Gastrocnemius medialis (tissue), 4 donors: ENCODE measurements at regions not wholly inside any gene's neighbourhood (a gene's known extent, or its start where the extent isn't known, plus 50 kb on each side); places are given as distances from the start of the nearest gene placed in this dataset.

Experiments
- CTCF ChIP-seq, 5 experiments: fragments of 450-650 bp in 3 of 5; fragments of 200-600 bp in 2 of 5; sonication (generic) in 2 of 5; IDR thresholded peaks in 4 of 5; conservative IDR thresholded peaks in 1 of 5; 1 replicate in 4 of 5; 2 replicates in 1 of 5; pipeline ENCODE4 v1.5.1; 2016 to 2019; ENCODE audit warnings: antibody characterized with exemption in 5 of 5, mild to moderate bottlenecking in 3 of 5, moderate library complexity in 3 of 5
- POLR2A ChIP-seq, 2 donors: fragments of 450-650 bp; IDR thresholded peaks; one replicate each; pipeline ENCODE4 v1.6.1; 2017; ENCODE audit warnings: antibody characterized with exemption in 2 of 2, mild to moderate bottlenecking in 2 of 2, moderate library complexity in 2 of 2

GRCh38 chr5:147979761-147980160 is 73.4 kb upstream of the C5orf46 start:
- TF ChIP-seq CTCF (IDR thresholded peaks at IDR 0.05 in 4 of 5, conservative IDR thresholded peaks at IDR 0.05 in 1 of 5) (no peak), POLR2A (IDR thresholded peaks at IDR 0.05) (no peak)
